ENCODE measurements at regions not wholly inside any gene's neighbourhood (a gene's known extent, or its start where the extent isn't known, plus 50 kb on each side); places are given as distances from the start of the nearest gene placed in this dataset.

GRCh38 chr19:30900051-30900450 lies 449.2 kb downstream of the TSHZ3 start:
- Histone ChIP-seq H3K27me3 (no peaks in the 10 kb centered on the region), H3K9me3 (no peaks in the 10 kb centered on the region), H3K4me3 (no peak overlapping the region), H3K4me1 (no peaks in the 10 kb centered on the region), H3K27ac (no peak overlapping the region), H3K36me3 (no peaks in the 10 kb centered on the region)
- TF ChIP-seq, protein P1, sequence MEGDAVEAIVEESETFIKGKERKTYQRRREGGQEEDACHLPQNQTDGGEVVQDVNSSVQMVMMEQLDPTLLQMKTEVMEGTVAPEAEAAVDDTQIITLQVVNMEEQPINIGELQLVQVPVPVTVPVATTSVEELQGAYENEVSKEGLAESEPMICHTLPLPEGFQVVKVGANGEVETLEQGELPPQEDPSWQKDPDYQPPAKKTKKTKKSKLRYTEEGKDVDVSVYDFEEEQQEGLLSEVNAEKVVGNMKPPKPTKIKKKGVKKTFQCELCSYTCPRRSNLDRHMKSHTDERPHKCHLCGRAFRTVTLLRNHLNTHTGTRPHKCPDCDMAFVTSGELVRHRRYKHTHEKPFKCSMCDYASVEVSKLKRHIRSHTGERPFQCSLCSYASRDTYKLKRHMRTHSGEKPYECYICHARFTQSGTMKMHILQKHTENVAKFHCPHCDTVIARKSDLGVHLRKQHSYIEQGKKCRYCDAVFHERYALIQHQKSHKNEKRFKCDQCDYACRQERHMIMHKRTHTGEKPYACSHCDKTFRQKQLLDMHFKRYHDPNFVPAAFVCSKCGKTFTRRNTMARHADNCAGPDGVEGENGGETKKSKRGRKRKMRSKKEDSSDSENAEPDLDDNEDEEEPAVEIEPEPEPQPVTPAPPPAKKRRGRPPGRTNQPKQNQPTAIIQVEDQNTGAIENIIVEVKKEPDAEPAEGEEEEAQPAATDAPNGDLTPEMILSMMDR (IDR thresholded peaks at IDR 0.05), result no peak
- DNase-seq (no peak), ATAC-seq (no peak), FAIRE-seq (no peak)
- 81 to 83% methylated on average over 3 of the region's 3 CpGs for WGBS, 2 donors
- intact Hi-C loops (cut with DNase I), result no loop called here

GRCh38 chr19:30898353-30899103 lies 450.7 kb downstream of the TSHZ3 start:
- ATAC-seq, result no peak
- no peak for DNase-seq
- no peaks in the 10 kb centered on the region for H3K27me3 ChIP-seq
- TF ChIP-seq, protein P1 (IDR thresholded peaks at IDR 0.05), result no peak
- no peaks in the 10 kb centered on the region for H3K9me3 ChIP-seq
- no peak overlapping the region for H3K27ac ChIP-seq
- FAIRE-seq, result no peak
- WGBS, 2 donors, result 65 to 75% methylated on average over 5 of the region's 5 CpGs
- intact Hi-C loops (cut with DNase I), result no loop called here
- no peaks in the 10 kb centered on the region for H3K36me3 ChIP-seq
- H3K4me1 ChIP-seq, result no peaks in the 10 kb centered on the region
- no peak overlapping the region for H3K4me3 ChIP-seq

DNA sequence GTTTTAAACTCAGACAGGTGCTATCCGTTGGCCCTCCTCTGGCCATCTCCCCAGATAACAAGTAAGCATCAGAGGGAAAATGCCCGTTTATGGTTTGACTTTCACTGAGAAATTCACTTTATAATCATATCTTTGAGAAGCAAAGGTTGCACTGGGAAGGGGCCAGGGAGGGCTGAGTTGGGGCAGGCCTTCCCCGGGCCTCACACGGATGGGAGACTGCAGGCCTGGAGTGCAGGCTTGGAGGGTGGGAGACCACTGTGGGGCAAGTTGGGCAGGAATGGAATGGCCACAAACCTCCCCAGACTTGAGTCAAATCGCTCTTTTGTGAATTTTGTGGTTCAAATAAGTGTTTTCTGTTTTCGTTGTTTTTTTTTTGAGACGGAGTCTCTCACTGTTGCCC lies 451.7 kb downstream of the TSHZ3 start:
- no peaks in the 10 kb centered on the region for H3K27me3 ChIP-seq
- 75 to 85% methylated on average over 7 of the region's 7 CpGs for WGBS, 2 donors
- H3K4me1 ChIP-seq, result no peaks in the 10 kb centered on the region
- no peak for DNase-seq
- H3K36me3 ChIP-seq, result no peaks in the 10 kb centered on the region
- no peak for FAIRE-seq
- no peak overlapping the region for H3K27ac ChIP-seq
- intact Hi-C loops (cut with DNase I), result no loop called here
- TF ChIP-seq, protein P1 (IDR thresholded peaks at IDR 0.05), result no peak
- H3K9me3 ChIP-seq, result no peaks in the 10 kb centered on the region
- H3K4me3 ChIP-seq, result no peak overlapping the region
- no peak for ATAC-seq

- Histone ChIP-seq H3K4me1 (no peaks in the 10 kb centered on the region), H3K4me3 (no peak overlapping the region), H3K9me3 (no peaks in the 10 kb centered on the region), H3K27ac (no peak overlapping the region), H3K27me3 (no peaks in the 10 kb centered on the region), H3K36me3 (no peaks in the 10 kb centered on the region)
- intact Hi-C loops (cut with DNase I), result no loop called here
- FAIRE-seq (no peak), DNase-seq (no peak), ATAC-seq (no peak)
- WGBS, 2 donors, result 67 to 79% methylated on average over 3 of the region's 3 CpGs
- TF ChIP-seq, protein P1 (IDR thresholded peaks at IDR 0.05), result no peak
Measured at GRCh38 chr19:30897034-30897433, 452.2 kb downstream of the TSHZ3 start.

DNA sequence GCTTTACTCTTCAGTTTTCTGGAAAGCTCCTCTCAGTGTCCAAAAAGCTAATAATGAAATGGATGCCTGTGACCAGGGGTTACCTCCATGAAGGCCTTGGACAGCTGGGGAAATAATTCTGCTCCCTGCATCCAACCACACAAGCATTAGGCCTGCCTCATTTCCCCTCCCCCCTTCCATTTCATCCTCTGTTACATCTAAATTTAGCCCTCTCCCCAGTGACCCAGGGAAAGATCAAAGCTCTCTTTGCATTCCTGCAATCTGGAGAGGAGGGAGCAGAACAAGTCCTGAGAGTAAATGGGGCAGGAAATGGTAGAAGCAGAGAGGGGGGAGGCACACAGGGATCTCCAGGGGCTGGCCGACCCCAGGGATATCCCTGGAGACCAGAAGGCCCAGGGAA lies 452.7 kb downstream of the TSHZ3 start:
- no peaks in the 10 kb centered on the region for H3K9me3 ChIP-seq
- no peak overlapping the region for H3K4me3 ChIP-seq
- no peaks in the 10 kb centered on the region for H3K4me1 ChIP-seq
- WGBS, 2 donors, result 27 to 33% methylated on average over 1 of the region's 1 CpG
- no peak for FAIRE-seq
- DNase-seq, result no peak
- H3K27ac ChIP-seq, result no peak overlapping the region
- TF ChIP-seq, protein P1 (IDR thresholded peaks at IDR 0.05), result no peak
- no peaks in the 10 kb centered on the region for H3K36me3 ChIP-seq
- ATAC-seq, result no peak
- H3K27me3 ChIP-seq, result no peaks in the 10 kb centered on the region
- intact Hi-C loops (cut with DNase I), result no loop called here
